HG02938 (cell line): ENCODE measurements at regions not wholly inside any gene's neighbourhood (a gene's known extent, or its start where the extent isn't known, plus 50 kb on each side); places are given as distances from the start of the nearest gene placed in this dataset.

ENCODE experiments used
- ATAC-seq: cut with Tn5 transposase; IDR thresholded peaks from one replicate; pipeline ENCODE4 v1.9.1; 2021; ENCODE audit warnings: mild to moderate bottlenecking, moderate library complexity; ENCODE audit not compliant: unreplicated experiment

DNA sequence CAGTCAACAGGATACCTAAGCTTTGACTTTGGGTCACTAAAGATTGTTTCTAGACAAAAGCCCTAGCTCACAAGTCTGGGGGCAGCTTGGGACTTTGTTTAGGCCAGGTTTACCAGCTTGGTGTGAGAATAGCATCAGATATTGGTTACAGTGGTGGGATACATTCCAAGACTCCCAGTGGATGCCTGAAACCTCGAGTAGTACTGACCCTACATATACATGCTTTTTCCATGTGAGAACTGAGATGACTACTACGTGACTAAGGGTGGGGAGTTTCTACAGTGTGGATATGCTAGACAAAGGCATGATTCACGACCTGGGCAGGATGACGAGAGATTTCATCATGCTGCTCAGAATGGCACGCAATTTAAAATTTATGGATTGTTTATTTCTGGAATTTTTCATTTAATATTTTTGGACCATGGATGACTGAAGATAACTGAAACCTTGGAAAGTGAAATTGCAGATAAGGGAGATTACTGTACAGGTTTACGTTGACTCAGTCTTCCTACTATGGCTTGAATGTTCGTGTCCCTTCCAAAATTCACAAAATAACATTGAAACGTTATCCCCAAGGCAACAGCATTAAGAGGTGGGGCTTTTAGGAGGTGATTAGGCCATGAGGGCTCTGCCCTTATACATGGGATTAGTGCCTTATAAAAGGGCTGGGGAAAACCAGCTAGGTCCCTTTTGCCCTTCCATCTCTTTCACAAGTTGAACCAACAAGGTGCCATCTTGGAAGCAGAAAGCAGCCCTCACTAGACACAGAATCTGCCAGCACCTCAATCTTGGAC, 50.2 kb upstream of the CTAGE1 start:
- no peak for ATAC-seq

DNA sequence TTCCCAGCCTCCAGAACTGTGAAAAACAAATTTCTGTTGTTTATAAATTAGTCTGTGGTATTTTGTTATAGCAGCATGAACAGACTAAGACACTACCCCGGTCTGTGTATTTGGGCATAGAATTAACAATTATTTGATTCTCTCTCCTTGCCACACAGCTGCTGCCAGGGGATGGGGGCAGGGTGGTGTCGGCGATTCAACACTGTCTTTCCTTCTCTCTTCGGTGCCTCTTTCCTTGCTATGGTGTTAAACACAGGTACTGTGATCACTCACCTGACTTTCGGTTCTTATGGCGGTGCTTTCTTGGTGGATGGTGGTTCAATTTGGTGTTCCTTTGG, 50.8 kb upstream of the CTAGE1 start:
- ATAC-seq = no peak

DNA sequence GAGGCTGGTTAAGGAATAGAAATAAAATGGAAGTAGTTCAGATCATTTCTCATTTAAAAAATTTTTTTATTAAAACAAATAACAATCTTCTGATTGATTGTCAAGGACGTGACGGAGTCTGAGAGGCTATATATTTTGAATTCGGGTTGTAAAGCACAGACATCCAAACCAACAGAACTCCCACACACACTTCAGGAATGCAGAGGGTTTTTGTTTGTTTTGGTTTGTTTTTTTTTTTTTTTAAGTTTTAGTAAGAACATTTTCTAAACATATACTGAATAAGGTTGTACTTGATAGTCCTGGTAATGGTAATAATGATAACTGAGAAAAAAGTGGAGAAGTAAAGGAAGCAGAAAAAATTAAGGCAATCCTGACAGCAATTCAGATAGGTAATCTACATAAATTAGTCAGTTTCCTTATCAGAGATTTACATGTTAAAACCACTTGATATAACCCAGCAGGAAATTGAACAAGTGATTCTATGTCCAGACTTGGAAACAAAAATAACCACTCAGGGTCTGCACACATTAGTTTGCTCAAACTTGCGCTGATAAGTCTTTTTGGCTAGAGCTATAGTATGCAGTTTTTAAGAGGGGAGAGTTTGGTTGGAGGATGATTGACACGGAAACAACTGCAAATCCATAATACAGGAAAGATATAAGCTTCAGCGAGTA, 51.5 kb upstream of the CTAGE1 start:
- ATAC-seq = no peak

DNA sequence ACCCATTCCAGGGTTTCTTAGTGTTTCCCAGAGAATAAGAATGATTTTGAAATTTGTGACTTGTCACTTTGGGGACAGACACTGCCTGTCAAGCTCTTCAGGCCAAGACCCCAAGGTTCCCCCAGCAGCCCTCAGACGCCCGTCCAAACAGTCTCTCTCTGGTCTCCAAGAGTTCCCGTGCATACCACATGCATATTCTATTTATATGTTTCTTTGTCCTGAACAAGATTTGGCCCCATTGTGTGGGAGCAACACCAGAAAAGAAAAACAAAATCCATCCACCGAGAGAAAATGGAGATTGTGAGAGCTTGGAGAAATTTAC, 52.2 kb upstream of the CTAGE1 start:
- no peak for ATAC-seq

DNA sequence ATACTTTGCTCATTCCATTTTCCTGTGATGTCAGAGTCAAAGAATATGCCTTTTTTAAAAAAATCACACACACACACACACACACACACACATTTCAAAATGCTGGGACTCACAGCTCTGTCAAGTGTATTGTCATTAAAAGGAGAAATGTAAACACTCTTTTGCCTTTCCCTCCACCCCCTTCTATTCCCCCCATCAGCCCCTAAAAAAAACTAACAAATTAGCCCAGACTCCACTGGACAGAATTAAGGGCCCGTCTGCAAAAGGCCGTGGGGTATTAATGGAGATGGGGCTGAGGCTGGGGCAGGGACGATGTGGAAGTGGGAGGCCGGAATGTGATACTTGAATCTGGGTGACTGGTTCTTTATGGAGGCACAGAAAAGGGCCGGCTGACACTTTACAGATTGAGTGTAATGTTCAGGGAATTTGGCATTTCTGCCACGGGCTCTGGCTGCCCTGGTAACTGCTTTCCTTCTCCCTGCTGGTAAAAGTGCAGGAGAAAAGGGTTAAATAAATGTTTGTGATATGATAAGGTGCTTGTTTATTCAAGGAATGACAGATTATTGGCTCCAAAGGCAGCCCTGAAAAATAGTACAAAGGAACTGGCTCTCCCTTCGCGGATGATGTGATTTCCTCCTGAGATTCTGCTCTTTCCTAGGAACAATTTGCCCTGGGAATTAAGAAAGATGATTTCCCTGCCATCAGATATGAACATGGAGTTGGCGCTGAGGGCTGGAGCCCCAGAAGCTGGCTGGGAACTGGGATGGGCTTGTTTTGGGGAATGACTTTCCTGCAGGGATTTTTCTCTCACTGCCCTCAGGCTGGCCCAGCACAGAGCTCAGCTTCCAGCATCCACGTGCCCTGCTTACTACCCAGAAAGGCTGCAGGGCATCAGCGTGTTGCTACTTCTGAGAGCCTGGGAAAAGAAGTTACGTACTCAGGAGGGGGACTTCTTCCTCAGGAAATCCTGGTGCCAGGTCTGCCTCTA, 52.8 kb upstream of the CTAGE1 start:
- no peak for ATAC-seq

DNA sequence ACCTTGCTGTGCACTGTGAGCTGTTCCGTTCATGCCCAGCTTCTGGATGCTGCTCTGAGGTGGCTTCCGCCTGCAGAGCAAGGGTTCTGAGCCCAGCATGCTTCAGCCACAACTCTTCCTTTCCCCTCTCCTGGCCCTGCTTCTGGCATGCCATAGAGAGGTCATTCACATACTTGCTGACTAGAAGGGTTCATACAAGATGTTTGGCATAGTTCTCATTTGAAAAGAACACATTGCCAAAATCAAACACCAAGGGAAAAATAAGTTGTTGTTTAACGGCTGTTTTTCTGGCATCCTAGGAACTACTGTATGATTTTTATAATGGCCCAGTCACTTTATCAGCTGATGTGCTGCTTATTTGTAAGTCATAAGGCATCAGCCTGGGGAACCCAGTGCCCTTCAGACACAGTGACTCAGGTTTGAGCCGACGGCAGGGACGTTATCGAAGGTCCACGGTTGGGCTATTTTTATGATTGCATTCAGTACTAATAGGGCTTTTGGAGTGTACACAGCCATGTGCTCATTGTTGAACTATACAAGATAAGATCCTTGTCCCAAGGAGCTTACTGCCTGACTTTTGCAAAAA, 53.9 kb upstream of the CTAGE1 start:
- no peak for ATAC-seq

DNA sequence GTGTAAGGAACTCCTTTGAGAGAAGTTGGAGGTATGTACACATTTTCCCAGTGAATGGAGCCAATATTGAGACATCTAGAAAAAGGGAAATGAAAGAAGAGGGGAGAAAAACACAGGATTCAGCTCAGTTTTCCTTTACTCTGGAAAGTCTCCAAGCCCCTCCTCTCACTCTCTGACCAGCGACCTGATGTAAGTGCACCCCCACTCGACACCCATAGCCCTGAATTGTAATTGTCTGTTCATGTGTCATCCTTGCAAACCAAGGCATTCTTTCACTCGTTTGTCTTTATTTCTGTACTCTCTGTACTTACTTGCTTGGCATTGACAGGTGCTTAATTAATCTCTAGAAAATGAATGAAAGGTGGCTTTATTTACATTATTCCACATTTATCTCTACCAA, 55.7 kb upstream of the CTAGE1 start:
- no peak for ATAC-seq

DNA sequence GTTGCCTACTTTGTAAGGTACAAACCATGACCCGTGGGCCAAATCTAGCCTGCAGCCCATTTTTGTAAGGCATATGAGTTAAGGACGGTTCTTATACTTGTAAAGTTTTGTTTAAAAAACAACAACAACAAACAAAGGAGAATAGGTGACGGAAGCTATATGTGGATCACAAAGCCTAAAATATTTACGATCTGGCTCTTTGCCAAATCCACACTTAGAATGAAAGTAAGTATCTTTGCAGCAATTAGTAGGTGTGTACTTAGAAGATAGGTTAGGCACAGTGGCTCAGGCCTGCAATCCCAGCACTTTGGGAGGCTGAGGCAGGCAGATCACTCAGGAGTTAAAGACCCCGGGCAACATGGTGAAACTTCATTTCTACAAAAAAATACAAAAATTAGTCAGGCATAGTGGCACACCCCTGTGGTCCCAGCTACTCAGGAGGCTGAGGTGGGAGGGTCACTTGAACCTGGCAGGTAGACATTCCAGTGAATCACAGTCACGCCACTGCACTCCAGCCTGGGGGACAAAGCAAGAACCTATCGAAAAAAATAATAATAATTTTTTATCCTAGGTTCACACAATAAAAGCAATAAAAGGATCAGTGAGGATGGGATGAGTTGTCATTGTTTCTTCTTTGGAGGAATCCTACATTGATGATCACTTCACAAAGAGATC, 57.8 kb upstream of the CTAGE1 start:
- no peak for ATAC-seq

DNA sequence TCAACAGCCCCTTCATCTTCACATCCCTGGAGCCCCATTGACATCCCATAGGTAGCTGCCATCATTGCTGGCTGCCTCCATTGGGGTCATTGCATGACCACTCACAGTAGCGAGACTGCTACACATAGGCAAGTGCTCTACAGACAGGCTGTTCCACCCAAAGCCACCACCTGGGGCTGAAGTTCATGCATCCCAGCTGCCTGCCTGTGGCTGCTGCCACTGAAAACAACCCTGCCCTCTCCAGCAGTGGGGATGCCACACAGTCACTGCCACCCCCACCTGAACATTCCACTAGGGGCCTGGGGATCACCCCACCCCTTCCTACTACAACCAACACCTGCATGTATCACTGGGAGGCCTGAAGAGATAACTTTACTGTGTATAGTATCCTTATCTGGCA, 59.5 kb upstream of the CTAGE1 start:
- no peak for ATAC-seq

DNA sequence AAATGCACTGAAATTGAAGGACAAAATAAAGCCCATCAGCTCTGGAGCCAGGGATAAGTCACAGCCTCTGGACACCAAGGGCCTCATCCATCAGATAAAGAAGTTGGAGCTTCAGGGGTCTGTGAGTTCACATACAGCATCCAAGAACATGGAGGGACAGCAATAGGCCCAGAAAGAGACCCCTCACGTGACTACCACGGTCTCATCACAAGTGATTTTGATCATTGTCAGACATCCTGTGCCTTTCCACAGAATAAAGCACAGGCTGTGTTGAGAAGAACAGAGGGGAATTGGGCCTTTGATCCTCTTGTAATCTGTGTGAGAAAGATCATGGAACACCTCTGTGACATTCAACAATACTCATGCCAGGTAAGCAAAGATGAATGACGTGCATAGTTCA, 65.2 kb upstream of the CTAGE1 start:
- no peak for ATAC-seq

DNA sequence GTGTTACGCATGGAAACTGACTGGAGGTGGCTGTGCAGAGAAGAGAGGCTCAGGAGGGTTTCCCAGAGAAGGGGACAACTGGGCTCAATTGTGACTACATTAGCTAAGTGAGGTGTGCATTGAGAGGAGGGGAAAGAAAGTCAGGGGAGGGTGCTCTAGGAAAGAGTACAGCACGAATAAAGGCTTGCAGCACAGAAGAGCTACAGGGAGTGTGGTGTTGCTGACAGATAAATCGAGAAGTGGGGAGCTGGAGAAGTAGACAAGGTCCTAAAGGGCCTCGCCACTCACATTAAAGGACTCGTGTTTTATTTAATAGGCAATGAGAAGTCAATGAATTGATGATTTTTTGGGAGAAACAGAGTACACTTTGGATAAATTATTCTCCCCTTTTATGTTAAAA, 65.7 kb upstream of the CTAGE1 start:
- no peak for ATAC-seq

DNA sequence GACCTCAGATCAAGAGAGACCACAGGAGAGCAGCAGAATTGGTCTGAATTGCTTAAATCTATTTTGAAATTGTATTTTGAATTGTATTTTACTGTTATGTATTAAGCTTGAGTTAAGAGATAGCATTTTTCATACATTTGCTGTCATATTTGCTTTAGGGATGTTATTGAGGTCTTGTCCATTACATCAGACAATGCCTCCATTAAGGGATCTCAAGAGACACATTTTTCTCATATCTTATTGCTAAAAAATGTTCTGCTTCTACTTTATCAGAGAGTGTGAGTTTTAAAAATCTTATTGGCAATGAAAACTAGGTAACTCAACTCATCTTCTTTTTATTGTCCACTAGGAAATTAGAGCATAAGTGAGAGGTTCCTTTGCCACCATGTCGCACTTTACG, 66.8 kb upstream of the CTAGE1 start:
- ATAC-seq = no peak

DNA sequence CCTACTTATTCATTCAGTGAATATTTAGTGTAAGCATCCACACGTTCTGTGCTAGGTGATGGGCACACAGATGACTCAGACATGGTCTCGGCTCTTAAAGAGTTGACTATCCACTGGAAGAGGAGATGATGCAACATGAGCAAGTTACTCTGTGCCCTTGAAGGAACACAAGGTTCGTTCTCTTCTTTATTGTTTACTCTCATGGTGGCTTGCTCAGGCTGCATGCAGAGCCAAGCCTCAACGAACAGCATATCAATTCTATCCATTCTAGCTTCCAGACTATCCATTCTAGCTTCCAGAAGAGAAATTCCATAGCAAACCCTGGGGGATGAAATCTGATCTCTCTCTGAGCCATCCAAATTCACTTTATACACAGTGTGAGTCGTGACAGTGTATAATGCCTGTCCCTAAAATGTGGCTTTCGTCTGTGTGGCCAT, 68.1 kb upstream of the CTAGE1 start:
- no peak for ATAC-seq

DNA sequence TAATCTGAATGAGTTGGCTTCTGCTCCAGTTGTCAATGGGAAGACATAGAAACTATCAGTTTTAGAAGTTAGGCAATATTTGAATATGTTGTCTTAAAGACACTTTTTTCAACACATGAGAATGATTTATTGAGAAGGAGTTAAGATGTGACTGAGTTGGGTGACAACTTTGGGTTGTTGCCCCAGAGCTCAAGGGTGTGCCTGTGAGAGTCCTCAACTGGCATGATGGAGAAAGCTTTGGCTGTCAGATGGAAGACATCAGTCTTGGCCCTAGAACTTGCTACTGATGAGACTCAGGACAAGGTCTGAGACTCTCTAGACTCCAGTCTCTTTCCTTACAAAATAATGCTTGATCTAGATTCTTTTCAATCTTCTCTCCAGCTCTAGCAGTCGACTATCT, 69.0 kb upstream of the CTAGE1 start:
- ATAC-seq = no peak

DNA sequence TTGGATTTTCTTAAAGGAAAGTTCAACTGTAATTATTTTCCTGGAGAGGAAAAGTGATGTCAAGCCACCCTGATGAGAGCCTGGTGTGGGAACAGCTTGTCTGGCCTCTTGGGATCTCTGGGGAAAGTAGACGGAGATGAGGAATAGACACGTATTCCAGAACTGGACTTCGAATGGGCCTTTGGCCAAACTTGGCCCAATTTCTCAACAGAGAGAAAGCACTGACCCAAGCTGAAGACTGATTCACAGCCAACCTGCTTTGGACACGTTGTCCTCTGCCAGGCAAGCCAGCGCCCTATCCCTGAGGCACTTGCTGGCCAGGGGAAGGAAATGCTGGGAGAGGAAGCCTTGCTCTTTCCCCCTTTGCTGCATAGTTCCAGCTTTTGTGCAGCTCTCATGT, 70.8 kb upstream of the CTAGE1 start:
- no peak for ATAC-seq

DNA sequence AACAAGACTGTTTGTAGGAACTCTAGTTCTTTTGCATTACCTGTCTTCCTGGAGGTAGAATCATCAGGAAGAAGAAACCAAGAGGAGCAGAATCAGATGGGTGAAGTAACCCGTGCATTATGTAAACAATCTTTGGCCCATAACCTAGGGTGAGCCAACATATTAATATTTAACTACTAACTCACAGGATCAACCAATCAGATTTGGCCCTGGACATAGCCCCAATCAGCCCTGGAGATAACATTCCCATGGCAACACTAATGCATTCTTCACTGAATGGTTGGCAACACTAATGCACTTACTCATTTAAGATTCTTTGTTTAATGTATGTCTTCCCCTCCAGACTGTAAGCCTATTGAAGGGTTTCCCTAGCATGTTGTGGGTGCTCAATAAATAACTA, 72.0 kb upstream of the CTAGE1 start:
- no peak for ATAC-seq

DNA sequence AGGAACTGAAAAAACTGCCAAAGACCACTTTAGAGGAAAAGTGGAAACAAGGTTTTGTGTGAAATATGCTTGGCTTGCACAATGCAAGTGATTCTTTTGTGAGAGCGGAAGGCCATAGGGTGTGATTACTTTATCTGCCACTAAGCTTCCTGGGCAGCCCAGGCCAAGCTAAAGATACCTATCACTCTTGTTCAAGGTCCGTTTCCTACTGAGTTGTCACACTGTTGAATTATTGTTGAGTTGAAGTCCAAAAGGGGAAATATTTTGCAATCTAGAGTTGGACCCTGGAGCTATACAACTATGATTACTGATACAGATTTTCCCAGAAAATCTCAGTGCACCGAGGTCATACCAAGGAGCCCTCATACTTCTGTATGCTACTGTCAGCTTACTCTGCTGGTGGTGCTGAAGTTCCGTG, 72.7 kb upstream of the CTAGE1 start:
- ATAC-seq = no peak

DNA sequence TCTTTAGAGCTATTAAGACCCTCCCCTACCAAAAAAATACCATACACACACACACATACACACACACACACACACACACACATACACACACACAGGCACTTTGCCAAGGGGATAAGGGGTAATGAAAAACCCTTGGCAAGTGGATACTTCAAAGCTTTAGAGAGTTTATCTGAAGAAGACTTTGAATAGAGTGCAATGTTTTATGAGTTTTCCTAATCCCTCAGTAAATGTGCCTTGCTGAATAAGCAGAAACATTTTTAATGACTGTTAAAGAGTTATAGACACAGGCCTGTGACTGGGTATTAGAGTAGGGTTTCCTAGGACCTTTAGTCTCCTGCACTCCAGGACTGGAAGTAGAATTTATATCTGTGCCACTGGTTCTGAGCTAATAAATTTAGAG, 75.5 kb upstream of the CTAGE1 start:
- ATAC-seq = no peak

DNA sequence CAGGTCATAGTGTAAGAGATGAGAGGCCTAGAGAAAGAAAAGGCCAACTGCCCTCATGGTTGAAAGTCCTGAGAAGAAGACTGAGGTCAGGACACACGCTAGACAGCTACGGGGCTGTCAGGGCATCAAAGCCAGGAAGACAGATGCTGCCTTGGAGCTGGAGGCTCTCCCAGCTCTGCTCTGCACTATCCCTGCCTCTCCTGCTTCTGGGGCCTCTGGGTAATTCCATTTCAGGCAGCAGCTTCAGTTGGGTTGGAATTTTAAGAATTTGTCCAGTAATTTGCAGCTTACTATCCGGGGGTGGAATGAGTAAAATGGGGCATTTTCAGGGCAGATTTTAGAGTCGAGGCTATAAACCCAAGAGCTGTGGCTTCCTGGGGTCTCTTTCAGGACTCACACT, 76.2 kb upstream of the CTAGE1 start:
- no peak for ATAC-seq

DNA sequence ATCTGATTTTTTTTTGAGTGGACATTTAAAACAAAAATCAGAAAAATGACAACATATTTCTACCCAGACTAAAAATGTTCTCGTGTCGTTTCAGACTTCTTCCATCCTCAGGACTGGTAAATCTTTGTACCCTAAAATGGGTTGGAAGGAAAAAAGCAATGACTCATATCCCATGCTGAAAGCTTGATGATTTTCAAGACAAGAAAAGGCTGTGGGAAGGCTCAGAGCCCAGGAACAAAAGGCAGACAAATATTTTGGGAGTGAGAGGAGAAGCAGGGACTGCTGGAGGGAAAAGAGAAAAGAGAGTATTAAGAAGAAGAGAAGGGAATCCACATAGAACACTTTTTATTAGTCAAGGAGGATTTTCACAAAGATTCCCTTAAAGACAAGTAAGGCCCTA, 77.1 kb upstream of the CTAGE1 start:
- no peak for ATAC-seq

DNA sequence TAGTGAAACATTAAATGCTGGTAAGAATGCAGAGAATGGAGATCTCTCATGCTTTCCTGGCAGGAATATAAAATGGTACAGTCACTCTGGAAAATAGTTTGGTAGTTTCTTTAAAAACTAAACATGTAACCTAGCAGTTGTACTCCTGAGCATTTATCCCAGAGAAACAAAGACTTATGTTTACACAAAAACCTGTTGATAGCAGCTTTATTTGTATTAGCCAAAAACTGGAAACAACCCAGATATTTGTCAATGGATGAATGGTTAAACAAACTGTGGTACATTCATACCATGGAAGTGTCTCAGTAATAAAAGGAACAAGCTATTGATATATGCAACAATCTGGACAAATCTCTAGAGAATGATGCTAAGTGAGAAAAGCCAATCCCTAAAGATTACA, 81.7 kb upstream of the CTAGE1 start:
- ATAC-seq = no peak
